Chondrocyte (in vitro differentiated cells): ENCODE measurements at regions not wholly inside any gene's neighbourhood (a gene's known extent, or its start where the extent isn't known, plus 50 kb on each side); places are given as distances from the start of the nearest gene placed in this dataset.
"Not testable (repeated sequence)": the region's sequence is repeated elsewhere in the genome, so short reads cannot be mapped to it uniquely, and the experiment has no call there.

Experiments
- DNase-seq: peaks from one replicate; pipeline ENCODE4 v3.0.0; 2021; ENCODE audit warnings: mixed read lengths, low spot score
- H3K27ac Mint-ChIP-seq: one replicate; pipeline ENCODE4 v1.8.0; 2021; ENCODE audit warnings: mild to moderate bottlenecking, moderate library complexity, mixed read lengths; ENCODE audit not compliant: unreplicated experiment
- H3K27me3 Mint-ChIP-seq: 2 replicates; pipeline ENCODE4 v1.8.0; 2021; ENCODE audit warnings: low read depth, mixed read lengths
- H3K36me3 Mint-ChIP-seq: 2 replicates; pipeline ENCODE4 v1.8.0; 2021; ENCODE audit warnings: low read depth, mixed read lengths
- H3K4me1 Mint-ChIP-seq: 2 replicates; pipeline ENCODE4 v1.8.0; 2021; ENCODE audit warnings: low read depth, mild to moderate bottlenecking, mixed read lengths
- H3K4me3 Mint-ChIP-seq: one replicate; pipeline ENCODE4 v1.8.0; 2021; ENCODE audit warnings: mild to moderate bottlenecking, moderate library complexity, mixed read lengths; ENCODE audit not compliant: unreplicated experiment
- H3K9me3 Mint-ChIP-seq: 2 replicates; pipeline ENCODE4 v1.8.0; 2021; ENCODE audit warnings: low read depth, mixed read lengths
- CTCF ChIP-seq: fragments of 200-600 bp; sonication (generic); IDR thresholded peaks from 2 replicates; pipeline ENCODE4 v1.5.0; 2021; ENCODE audit warnings: antibody characterized with exemption, mild to moderate bottlenecking, moderate library complexity

DNA sequence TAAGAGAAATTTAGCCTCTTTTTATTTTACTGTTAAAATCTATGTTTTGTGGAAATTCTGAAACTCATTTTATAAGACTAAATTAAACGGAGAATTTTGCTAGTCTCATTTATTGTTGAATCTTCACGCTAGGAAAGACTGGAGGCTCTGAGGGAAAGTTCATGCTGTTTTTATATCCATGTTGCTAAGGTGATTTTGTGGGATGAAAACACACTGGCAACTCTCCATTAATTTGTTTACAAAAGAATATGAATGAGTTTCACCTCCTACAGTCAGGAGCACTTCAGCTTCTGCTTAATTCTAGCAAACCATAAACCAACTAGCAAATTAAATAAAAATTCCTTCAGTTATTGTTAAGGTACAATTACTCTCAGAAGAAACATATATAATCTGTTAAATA, 195.4 kb downstream of the RAP2B start:
- no peaks in the 10 kb centered on the region for H3K36me3 Mint-ChIP-seq
- no peak for TF ChIP-seq CTCF
- H3K27me3 Mint-ChIP-seq, result peaks cover 5% of the 10 kb centered on the region
- peaks cover 13% of the 10 kb centered on the region for H3K9me3 Mint-ChIP-seq
- no peak for DNase-seq
- no peak overlapping the region for H3K4me3 Mint-ChIP-seq
- no peaks in the 10 kb centered on the region for H3K4me1 Mint-ChIP-seq
- H3K27ac Mint-ChIP-seq, result no peak overlapping the region

- Mint-ChIP-seq H3K27me3 (peaks cover 13% of the 10 kb centered on the region), H3K9me3 (peaks cover 6% of the 10 kb centered on the region), H3K4me3 (no peak overlapping the region), H3K27ac (no peak overlapping the region), H3K36me3 (no peaks in the 10 kb centered on the region), H3K4me1 (no peaks in the 10 kb centered on the region)
- TF ChIP-seq CTCF, result no peak
- DNase-seq, result no peak
These were observed 207.7 kb downstream of the RAP2B start for GRCh38 chr3:153369561-153370374.

GRCh38 chr3:153370680-153371079, 208.7 kb downstream of the RAP2B start:
- DNase-seq, result no peak
- Mint-ChIP-seq H3K36me3 (no peaks in the 10 kb centered on the region), H3K27me3 (peaks cover 15% of the 10 kb centered on the region), H3K4me3 (no peak overlapping the region), H3K4me1 (no peaks in the 10 kb centered on the region), H3K27ac (no peak overlapping the region), H3K9me3 (peaks cover 6% of the 10 kb centered on the region)
- no peak for TF ChIP-seq CTCF

- TF ChIP-seq CTCF, result no peak
- Mint-ChIP-seq H3K27me3 (peaks cover 16% of the 10 kb centered on the region), H3K9me3 (peaks cover 6% of the 10 kb centered on the region), H3K4me1 (no peaks in the 10 kb centered on the region), H3K4me3 (no peak overlapping the region), H3K36me3 (no peaks in the 10 kb centered on the region), H3K27ac (no peak overlapping the region)
- no peak for DNase-seq
These were observed 210.3 kb downstream of the RAP2B start for GRCh38 chr3:153372326-153372725.

GRCh38 chr3:153373606-153374005, 211.6 kb downstream of the RAP2B start:
- Mint-ChIP-seq H3K27ac (no peak overlapping the region), H3K36me3 (no peaks in the 10 kb centered on the region), H3K27me3 (peaks cover 17% of the 10 kb centered on the region), H3K4me3 (no peak overlapping the region), H3K9me3 (peaks cover 6% of the 10 kb centered on the region), H3K4me1 (no peaks in the 10 kb centered on the region)
- no peak for TF ChIP-seq CTCF
- no peak for DNase-seq

- H3K4me1 Mint-ChIP-seq, H3K36me3 Mint-ChIP-seq, H3K27ac Mint-ChIP-seq, DNase-seq, H3K4me3 Mint-ChIP-seq, H3K9me3 Mint-ChIP-seq: not testable (repeated sequence)
- peaks cover 10% of the 10 kb centered on the region for H3K27me3 Mint-ChIP-seq
These were observed 216.3 kb downstream of the RAP2B start for GRCh38 chr3:153378366-153378765.
